ENCODE measurements at regions not wholly inside any gene's neighbourhood (a gene's known extent, or its start where the extent isn't known, plus 50 kb on each side); places are given as distances from the start of the nearest gene placed in this dataset.

DNA sequence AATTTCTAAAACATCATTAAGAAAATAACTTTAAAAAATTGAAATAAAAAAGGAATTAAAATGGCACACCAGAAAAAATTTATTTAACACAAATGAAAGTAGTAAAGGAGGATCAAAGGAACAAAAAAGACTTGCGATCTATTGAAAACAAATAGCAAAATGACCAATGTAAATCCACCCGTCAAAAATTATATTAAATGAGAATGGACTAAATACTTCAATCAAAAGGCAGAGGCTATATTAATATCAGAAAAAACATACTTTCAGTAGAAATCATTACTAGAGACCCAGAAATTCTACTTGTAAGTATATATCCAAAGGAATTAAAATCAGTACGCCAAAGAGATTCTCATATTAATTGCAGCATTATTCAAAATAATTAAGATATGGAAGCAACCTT is 293.1 kb upstream of the SOX4 start:
- H3K9me3 ChIP-seq (ENCODE audit: control insufficient read depth in 1 of 2, insufficient read depth in 1 of 2, low read length in 2 of 2) = peaks cover 0 to 8% of the 10 kb centered on the region in 2 experiments
- no peak overlapping the region for H3K4me3 ChIP-seq (ENCODE audit: low read length)
- H3K27ac ChIP-seq (ENCODE audit: low read depth in 1 of 2, low read length in 2 of 2) = no peak overlapping the region
- no peak for ATAC-seq (ENCODE audit: poor library complexity)
- Mint-ChIP-seq H3K36me3 (ENCODE audit: low read depth) (no peaks in the 10 kb centered on the region), H3K9me3 (no peaks in the 10 kb centered on the region), H3K4me3 (no peak overlapping the region), H3K27ac (no peak overlapping the region), H3K27me3 (peaks cover 10% of the 10 kb centered on the region), H3K4me1 (ENCODE audit: low read depth) (no peaks in the 10 kb centered on the region)
- no peak for DNase-seq
- TF ChIP-seq, protein P1, sequence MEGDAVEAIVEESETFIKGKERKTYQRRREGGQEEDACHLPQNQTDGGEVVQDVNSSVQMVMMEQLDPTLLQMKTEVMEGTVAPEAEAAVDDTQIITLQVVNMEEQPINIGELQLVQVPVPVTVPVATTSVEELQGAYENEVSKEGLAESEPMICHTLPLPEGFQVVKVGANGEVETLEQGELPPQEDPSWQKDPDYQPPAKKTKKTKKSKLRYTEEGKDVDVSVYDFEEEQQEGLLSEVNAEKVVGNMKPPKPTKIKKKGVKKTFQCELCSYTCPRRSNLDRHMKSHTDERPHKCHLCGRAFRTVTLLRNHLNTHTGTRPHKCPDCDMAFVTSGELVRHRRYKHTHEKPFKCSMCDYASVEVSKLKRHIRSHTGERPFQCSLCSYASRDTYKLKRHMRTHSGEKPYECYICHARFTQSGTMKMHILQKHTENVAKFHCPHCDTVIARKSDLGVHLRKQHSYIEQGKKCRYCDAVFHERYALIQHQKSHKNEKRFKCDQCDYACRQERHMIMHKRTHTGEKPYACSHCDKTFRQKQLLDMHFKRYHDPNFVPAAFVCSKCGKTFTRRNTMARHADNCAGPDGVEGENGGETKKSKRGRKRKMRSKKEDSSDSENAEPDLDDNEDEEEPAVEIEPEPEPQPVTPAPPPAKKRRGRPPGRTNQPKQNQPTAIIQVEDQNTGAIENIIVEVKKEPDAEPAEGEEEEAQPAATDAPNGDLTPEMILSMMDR (IDR thresholded peaks at IDR 0.05) = no peak
- intact Hi-C loops (cut with DNase I, micrococcal nuclease) = no loop called here
- ChIA-PET CTCF (no interaction called here), POLR2A (no interaction called here)
- H3K27me3 ChIP-seq (ENCODE audit: control insufficient read depth in 1 of 2, insufficient read depth in 2 of 2, low read length in 2 of 2) = no peaks in the 10 kb centered on the region
- H3K36me3 ChIP-seq (ENCODE audit: insufficient read depth, low read length) = no peaks in the 10 kb centered on the region
- H3K4me1 ChIP-seq (ENCODE audit: insufficient read depth, low read length) = no peaks in the 10 kb centered on the region

DNA sequence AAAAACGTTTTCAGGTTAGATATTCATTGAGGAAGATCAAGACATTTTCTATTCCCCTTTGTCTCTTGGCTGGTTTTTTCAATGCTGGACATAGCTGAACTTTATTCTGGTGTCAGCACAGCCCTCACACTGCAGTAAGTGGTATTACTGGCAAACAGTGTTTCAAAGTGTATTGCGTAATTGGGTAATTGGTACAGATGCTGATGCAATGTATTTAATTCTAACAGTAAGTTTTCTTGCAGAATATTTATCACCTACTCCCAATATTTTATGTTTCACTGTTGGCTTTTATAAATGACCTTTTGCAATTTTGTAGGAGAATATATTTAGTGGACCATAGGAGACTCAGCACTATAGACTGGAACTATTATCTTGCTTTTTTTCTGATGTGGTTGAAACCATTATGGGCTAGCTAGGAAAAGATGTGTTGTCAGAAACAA is 287.6 kb upstream of the SOX4 start:
- Mint-ChIP-seq H3K4me1 (ENCODE audit: low read depth) (no peaks in the 10 kb centered on the region), H3K36me3 (ENCODE audit: low read depth) (no peaks in the 10 kb centered on the region), H3K9me3 (no peaks in the 10 kb centered on the region), H3K27ac (no peak overlapping the region), H3K27me3 (no peaks in the 10 kb centered on the region), H3K4me3 (no peak overlapping the region)
- ChIA-PET CTCF (no interaction called here), POLR2A (no interaction called here)
- Histone ChIP-seq H3K4me3 (ENCODE audit: low read length) (no peak overlapping the region), H3K36me3 (ENCODE audit: insufficient read depth, low read length) (no peaks in the 10 kb centered on the region), H3K27ac (ENCODE audit: low read depth in 1 of 2, low read length in 2 of 2) (no peak overlapping the region), H3K27me3 (ENCODE audit: control insufficient read depth in 1 of 2, insufficient read depth in 2 of 2, low read length in 2 of 2) (no peaks in the 10 kb centered on the region), H3K9me3 (ENCODE audit: control insufficient read depth in 1 of 2, insufficient read depth in 1 of 2, low read length in 2 of 2) (peaks cover 0 to 5% of the 10 kb centered on the region in 2 experiments), H3K4me1 (ENCODE audit: insufficient read depth, low read length) (no peaks in the 10 kb centered on the region)
- intact Hi-C loops (cut with DNase I, micrococcal nuclease) = no loop called here
- DNase-seq (no peak), ATAC-seq (ENCODE audit: poor library complexity) (no peak)
- TF ChIP-seq, protein P1 (IDR thresholded peaks at IDR 0.05) = no peak

DNA sequence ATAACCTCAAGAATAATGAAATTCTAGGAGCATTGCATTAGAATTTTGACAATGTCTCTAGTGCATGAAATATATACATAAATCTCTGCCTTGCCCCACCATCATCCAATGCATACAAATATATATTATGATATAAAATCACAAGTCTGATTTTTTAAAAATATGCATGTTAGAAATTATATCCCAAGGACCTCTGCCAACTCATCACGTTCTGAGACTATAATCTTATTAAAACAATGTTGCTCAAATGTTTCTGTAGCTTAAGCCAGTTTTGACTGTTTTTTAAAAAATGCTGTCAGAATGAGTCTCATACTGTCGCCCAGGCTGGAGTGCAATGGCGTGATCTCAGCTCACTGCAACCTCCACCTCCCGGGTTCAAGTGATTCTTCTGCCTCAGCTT is 287.0 kb upstream of the SOX4 start:
- H3K4me1 Mint-ChIP-seq (ENCODE audit: low read depth) = no peaks in the 10 kb centered on the region
- Histone ChIP-seq H3K27ac (ENCODE audit: low read depth in 1 of 2, low read length in 2 of 2) (no peak overlapping the region), H3K9me3 (ENCODE audit: control insufficient read depth in 1 of 2, insufficient read depth in 1 of 2, low read length in 2 of 2) (no peaks in the 10 kb centered on the region), H3K4me3 (ENCODE audit: low read length) (no peak overlapping the region), H3K27me3 (ENCODE audit: control insufficient read depth in 1 of 2, insufficient read depth in 2 of 2, low read length in 2 of 2) (no peaks in the 10 kb centered on the region), H3K4me1 (ENCODE audit: insufficient read depth, low read length) (no peaks in the 10 kb centered on the region), H3K36me3 (ENCODE audit: insufficient read depth, low read length) (no peaks in the 10 kb centered on the region)
- ATAC-seq (ENCODE audit: poor library complexity) (no peak), DNase-seq (no peak)
- TF ChIP-seq, protein P1 (IDR thresholded peaks at IDR 0.05) = no peak
- intact Hi-C loops (cut with DNase I, micrococcal nuclease) = no loop called here
- H3K27ac Mint-ChIP-seq = no peak overlapping the region
- CTCF ChIA-PET = no interaction called here
- no peaks in the 10 kb centered on the region for H3K9me3 Mint-ChIP-seq
- no peaks in the 10 kb centered on the region for H3K36me3 Mint-ChIP-seq (ENCODE audit: low read depth)
- no peaks in the 10 kb centered on the region for H3K27me3 Mint-ChIP-seq
- no peak overlapping the region for H3K4me3 Mint-ChIP-seq
- POLR2A ChIA-PET = no interaction called here

All from CD4-positive, alpha-beta T cell (primary cell).